HL-60 (cell line): ENCODE measurements at regions not wholly inside any gene's neighbourhood (a gene's known extent, or its start where the extent isn't known, plus 50 kb on each side); places are given as distances from the start of the nearest gene placed in this dataset.

ENCODE experiments used
- DNase-seq, 2 experiments: peaks; one replicate each; pipeline ENCODE4 v3.0.0-alpha.2; 2010 to 2020; ENCODE audit warnings: low read depth in 1 of 2, low spot score in 1 of 2
- H3K27ac ChIP-seq: fragments of 250-450 bp; sonication (Bioruptor Pico); replicated peaks from 2 replicates; pipeline ENCODE4 v1.5.1; 2020; ENCODE audit warnings: mild to moderate bottlenecking, moderate library complexity
- H3K27me3 ChIP-seq: fragments of 250-450 bp; sonication (Bioruptor Pico); 2 replicates; pipeline ENCODE4 v1.5.1; 2021; ENCODE audit warnings: mild to moderate bottlenecking, moderate library complexity; ENCODE audit not compliant: insufficient read depth, poor library complexity, severe bottlenecking
- H3K4me3 ChIP-seq: replicated peaks from 2 replicates; pipeline ENCODE4 v1.5.1; 2011; ENCODE audit warnings: mild to moderate bottlenecking, control low read depth, low read length; ENCODE audit not compliant: insufficient read depth
- CTCF ChIP-seq: IDR thresholded peaks from one replicate; pipeline ENCODE4 v1.5.1; 2011; ENCODE audit warnings: low read length, control low read depth, inconsistent platforms; ENCODE audit not compliant: insufficient read depth
- GABPA ChIP-seq: IDR thresholded peaks from 2 replicates; pipeline ENCODE4 v1.6.1; 2012; ENCODE audit warnings: low read depth
- POLR2AphosphoS5 ChIP-seq: IDR thresholded peaks from 2 replicates; pipeline ENCODE4 v1.6.1; 2012; ENCODE audit warnings: low read depth
- REST ChIP-seq: IDR thresholded peaks from 2 replicates; pipeline ENCODE4 v1.6.1; 2012; ENCODE audit warnings: low read depth; ENCODE audit not compliant: insufficient replicate concordance
- SPI1 ChIP-seq: IDR thresholded peaks from 2 replicates; pipeline ENCODE4 v1.6.1; 2012; ENCODE audit warnings: low read depth, mild to moderate bottlenecking, borderline replicate concordance

- no peak overlapping the region for H3K4me3 ChIP-seq
Observed at GRCh38 chr3:117366574-117366973, 657.0 kb downstream of the TUSC7 start.

GRCh38 chr3:117367861-117368260, 658.3 kb downstream of the TUSC7 start:
- H3K4me3 ChIP-seq, result no peak overlapping the region
- TF ChIP-seq CTCF (no peak), REST (no peak), SPI1 (no peak), GABPA (no peak), POLR2AphosphoS5 (no peak)
- DNase-seq, result no peak
- no peak overlapping the region for H3K27ac ChIP-seq
- no peaks in the 10 kb centered on the region for H3K27me3 ChIP-seq

More at GRCh38 chr3:117366574-117366973, 657.0 kb downstream of the TUSC7 start:
- no peak for DNase-seq
- no peak for TF ChIP-seq CTCF
- TF ChIP-seq SPI1, result no peak
- no peak for TF ChIP-seq GABPA
- TF ChIP-seq REST, result no peak
- no peak for TF ChIP-seq POLR2AphosphoS5
- no peak overlapping the region for H3K27ac ChIP-seq
- H3K27me3 ChIP-seq, result no peaks in the 10 kb centered on the region

GRCh38 chr3:117380631-117381030, 671.1 kb downstream of the TUSC7 start:
- no peak overlapping the region for H3K27ac ChIP-seq
- H3K27me3 ChIP-seq, result no peaks in the 10 kb centered on the region
- TF ChIP-seq POLR2AphosphoS5 (no peak), SPI1 (no peak), GABPA (no peak), CTCF (no peak), REST (no peak)
- H3K4me3 ChIP-seq, result no peak overlapping the region
- no peak for DNase-seq
